ENCODE measurements at regions not wholly inside any gene's neighbourhood (a gene's known extent, or its start where the extent isn't known, plus 50 kb on each side); places are given as distances from the start of the nearest gene placed in this dataset.

GRCh38 chr4:155604718-155605626, 61.7 kb upstream of the GUCY1A1 start:
- no peaks in the 10 kb centered on the region for H3K27me3 Mint-ChIP-seq (ENCODE audit: insufficient read depth, low read depth)

GRCh38 chr4:155603360-155603891, 63.2 kb upstream of the GUCY1A1 start:
- no peak overlapping the region for H3K27ac Mint-ChIP-seq

More at GRCh38 chr4:155604718-155605626, 61.7 kb upstream of the GUCY1A1 start:
- Histone ChIP-seq H3K4me1 (no peaks in the 10 kb centered on the region), H3K79me2 (ENCODE audit: low read depth) (no peaks in the 10 kb centered on the region), H3F3A (ENCODE audit: low read depth) (no peaks in the 10 kb centered on the region), H2AFZ (replicated peaks) (no peak overlapping the region), H3K27me3 (no peaks in the 10 kb centered on the region), H4K20me1 (ENCODE audit: low read depth) (no peaks in the 10 kb centered on the region), H3K9ac (no peak overlapping the region), H3K9me3 (ENCODE audit: low read depth) (no peaks in the 10 kb centered on the region), H3K4me2 (no peak overlapping the region), H3K4me3 (no peak overlapping the region), H3K27ac (no peak overlapping the region), H3K36me3 (no peaks in the 10 kb centered on the region)
- TF ChIP-seq EZH2 (IDR thresholded peaks at IDR 0.05) (no peak), EZH2phosphoT487 (IDR thresholded peaks at IDR 0.05) (no peak)
- TF ChIP-seq, protein P1, sequence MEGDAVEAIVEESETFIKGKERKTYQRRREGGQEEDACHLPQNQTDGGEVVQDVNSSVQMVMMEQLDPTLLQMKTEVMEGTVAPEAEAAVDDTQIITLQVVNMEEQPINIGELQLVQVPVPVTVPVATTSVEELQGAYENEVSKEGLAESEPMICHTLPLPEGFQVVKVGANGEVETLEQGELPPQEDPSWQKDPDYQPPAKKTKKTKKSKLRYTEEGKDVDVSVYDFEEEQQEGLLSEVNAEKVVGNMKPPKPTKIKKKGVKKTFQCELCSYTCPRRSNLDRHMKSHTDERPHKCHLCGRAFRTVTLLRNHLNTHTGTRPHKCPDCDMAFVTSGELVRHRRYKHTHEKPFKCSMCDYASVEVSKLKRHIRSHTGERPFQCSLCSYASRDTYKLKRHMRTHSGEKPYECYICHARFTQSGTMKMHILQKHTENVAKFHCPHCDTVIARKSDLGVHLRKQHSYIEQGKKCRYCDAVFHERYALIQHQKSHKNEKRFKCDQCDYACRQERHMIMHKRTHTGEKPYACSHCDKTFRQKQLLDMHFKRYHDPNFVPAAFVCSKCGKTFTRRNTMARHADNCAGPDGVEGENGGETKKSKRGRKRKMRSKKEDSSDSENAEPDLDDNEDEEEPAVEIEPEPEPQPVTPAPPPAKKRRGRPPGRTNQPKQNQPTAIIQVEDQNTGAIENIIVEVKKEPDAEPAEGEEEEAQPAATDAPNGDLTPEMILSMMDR (IDR thresholded peaks at IDR 0.05): no peak
- H3K27ac Mint-ChIP-seq: no peak overlapping the region
- DNase-seq (ENCODE audit: low spot score): no peak
- H3K4me1 Mint-ChIP-seq: no peaks in the 10 kb centered on the region
- H3K36me3 Mint-ChIP-seq: no peaks in the 10 kb centered on the region
- H3K9me3 Mint-ChIP-seq: no peaks in the 10 kb centered on the region
- H3K4me3 Mint-ChIP-seq: no peak overlapping the region

GRCh38 chr4:155602351-155603140, 64.1 kb upstream of the GUCY1A1 start:
- Histone ChIP-seq H2AFZ (replicated peaks) (no peak overlapping the region), H3K27ac (no peak overlapping the region), H3K4me1 (no peaks in the 10 kb centered on the region), H4K20me1 (ENCODE audit: low read depth) (no peaks in the 10 kb centered on the region), H3K4me2 (no peak overlapping the region), H3K27me3 (no peaks in the 10 kb centered on the region), H3K9me3 (ENCODE audit: low read depth) (no peaks in the 10 kb centered on the region), H3K79me2 (ENCODE audit: low read depth) (no peaks in the 10 kb centered on the region), H3F3A (ENCODE audit: low read depth) (no peaks in the 10 kb centered on the region), H3K9ac (no peak overlapping the region), H3K36me3 (no peaks in the 10 kb centered on the region), H3K4me3 (no peak overlapping the region)
- TF ChIP-seq, protein P1 (IDR thresholded peaks at IDR 0.05): no peak
- no peak for TF ChIP-seq EZH2 (IDR thresholded peaks at IDR 0.05)
- no peak for TF ChIP-seq EZH2phosphoT487 (IDR thresholded peaks at IDR 0.05)
- Mint-ChIP-seq H3K27ac (no peak overlapping the region), H3K4me1 (no peaks in the 10 kb centered on the region), H3K9me3 (no peaks in the 10 kb centered on the region), H3K4me3 (no peak overlapping the region), H3K36me3 (no peaks in the 10 kb centered on the region), H3K27me3 (ENCODE audit: insufficient read depth, low read depth) (no peaks in the 10 kb centered on the region)
- DNase-seq (ENCODE audit: low spot score): no peak

More at GRCh38 chr4:155603360-155603891, 63.2 kb upstream of the GUCY1A1 start:
- H2AFZ ChIP-seq (replicated peaks): no peak overlapping the region
- no peak for DNase-seq (ENCODE audit: low spot score)
- no peaks in the 10 kb centered on the region for H3K36me3 Mint-ChIP-seq
- TF ChIP-seq, protein P1 (IDR thresholded peaks at IDR 0.05): no peak
- TF ChIP-seq EZH2phosphoT487 (IDR thresholded peaks at IDR 0.05) (no peak), EZH2 (IDR thresholded peaks at IDR 0.05) (no peak)
- H3K9ac ChIP-seq: no peak overlapping the region
- no peak overlapping the region for H3K27ac ChIP-seq
- H3K27me3 Mint-ChIP-seq (ENCODE audit: insufficient read depth, low read depth): no peaks in the 10 kb centered on the region
- H3K4me3 ChIP-seq: no peak overlapping the region
- no peaks in the 10 kb centered on the region for H3K9me3 Mint-ChIP-seq
- H3K27me3 ChIP-seq: no peaks in the 10 kb centered on the region
- no peaks in the 10 kb centered on the region for H3K36me3 ChIP-seq
- no peak overlapping the region for H3K4me2 ChIP-seq
- no peaks in the 10 kb centered on the region for H3F3A ChIP-seq (ENCODE audit: low read depth)
- no peak overlapping the region for H3K4me3 Mint-ChIP-seq
- no peaks in the 10 kb centered on the region for H3K79me2 ChIP-seq (ENCODE audit: low read depth)
- no peaks in the 10 kb centered on the region for H3K9me3 ChIP-seq (ENCODE audit: low read depth)
- H3K4me1 Mint-ChIP-seq: no peaks in the 10 kb centered on the region
- H3K4me1 ChIP-seq: no peaks in the 10 kb centered on the region
- no peaks in the 10 kb centered on the region for H4K20me1 ChIP-seq (ENCODE audit: low read depth)

All from neural progenitor cell (in vitro differentiated cells).